NCI-H2029 (cell line): ENCODE measurements at regions not wholly inside any gene's neighbourhood (a gene's known extent, or its start where the extent isn't known, plus 50 kb on each side); places are given as distances from the start of the nearest gene placed in this dataset.

ENCODE experiments used
- DNase-seq: peaks from one replicate; lab custom pipeline; 2025; lab: John Stamatoyannopoulos, UW

DNA sequence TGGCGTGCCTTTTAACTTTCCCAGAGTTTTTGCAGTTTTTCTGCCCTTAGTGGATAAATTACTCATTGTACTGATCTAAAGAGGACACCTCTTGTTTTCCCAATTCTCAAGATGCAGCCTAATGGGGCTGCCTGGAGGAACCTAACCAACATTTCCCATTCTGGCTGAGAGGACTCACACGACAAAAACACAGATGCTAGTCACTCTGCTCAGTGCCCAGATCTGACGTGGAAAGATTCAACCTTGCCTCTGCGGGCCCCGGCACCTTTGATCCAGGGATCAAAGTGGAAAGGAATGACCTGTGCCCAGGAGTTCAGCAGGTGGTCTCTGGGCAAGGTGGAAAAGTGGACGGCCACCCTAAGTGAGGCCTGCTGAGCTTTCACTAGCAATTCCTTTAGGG is 162.4 kb upstream of the FMN2 start:
- no peak for DNase-seq

DNA sequence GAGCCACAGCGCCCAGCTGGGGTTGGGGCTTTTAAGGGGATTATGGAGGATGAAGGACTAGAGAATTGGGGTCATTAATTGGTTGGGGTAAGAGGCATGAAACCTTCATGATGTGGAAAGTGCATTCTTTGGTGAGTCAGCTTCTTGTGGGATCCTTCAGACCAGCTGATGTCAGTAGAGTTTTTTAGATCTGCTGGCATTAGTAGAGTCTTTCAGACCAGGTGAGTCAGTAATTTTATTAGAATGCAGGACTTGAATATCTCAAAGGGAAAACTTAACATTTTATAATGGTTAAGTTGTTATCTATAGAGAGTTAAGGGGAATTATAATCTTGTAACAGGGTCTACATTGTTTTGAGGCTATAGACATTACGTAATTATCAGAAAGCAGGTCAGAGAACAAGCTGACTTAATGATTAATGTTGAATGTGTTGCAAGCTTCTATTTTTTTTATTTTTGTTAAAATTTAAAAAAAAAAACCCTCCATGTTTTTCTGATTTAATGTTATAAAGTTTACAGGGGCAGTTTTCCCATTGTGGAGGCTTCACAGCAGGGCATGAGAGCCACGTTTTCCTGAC is 160.9 kb upstream of the FMN2 start:
- DNase-seq, result no peak

DNA sequence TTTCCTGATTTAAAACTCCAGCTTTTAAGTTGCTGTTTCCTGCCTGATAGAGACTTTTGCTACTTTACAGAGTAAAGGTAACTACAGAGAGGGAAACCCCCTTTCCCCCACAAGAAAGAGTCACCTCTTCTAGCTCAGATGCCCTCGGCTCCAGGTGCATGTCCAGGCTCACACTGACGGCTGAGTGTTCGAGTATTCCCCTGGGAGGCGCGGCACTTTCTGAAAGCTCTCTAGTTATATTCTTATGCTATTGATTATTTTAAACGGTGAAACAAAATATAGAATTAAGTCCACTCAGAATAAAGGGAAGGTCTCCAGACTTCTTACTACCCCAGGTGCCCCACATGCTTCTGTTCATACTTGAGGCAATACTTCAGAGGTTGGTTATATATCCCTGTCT is 160.3 kb upstream of the FMN2 start:
- no peak for DNase-seq

DNA sequence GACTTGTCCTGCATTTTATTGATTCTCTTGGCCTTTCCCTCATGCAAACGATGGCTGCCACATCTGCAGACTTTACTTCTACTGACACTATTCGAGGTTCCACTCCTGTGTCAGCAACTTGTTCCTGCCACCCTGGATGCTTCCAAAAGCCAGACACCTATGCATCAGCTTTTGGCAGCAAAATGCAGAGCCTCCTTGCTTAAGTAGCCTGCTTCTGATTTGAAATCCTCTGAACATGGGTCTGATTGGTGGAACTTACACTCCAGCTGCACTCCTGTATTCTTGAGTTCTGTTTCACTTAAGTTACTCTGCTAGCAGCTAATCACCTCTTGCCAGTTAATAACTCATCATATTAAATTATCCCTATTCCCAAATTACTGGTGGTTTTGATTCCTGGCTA is 152.1 kb upstream of the FMN2 start:
- DNase-seq, result no peak

DNA sequence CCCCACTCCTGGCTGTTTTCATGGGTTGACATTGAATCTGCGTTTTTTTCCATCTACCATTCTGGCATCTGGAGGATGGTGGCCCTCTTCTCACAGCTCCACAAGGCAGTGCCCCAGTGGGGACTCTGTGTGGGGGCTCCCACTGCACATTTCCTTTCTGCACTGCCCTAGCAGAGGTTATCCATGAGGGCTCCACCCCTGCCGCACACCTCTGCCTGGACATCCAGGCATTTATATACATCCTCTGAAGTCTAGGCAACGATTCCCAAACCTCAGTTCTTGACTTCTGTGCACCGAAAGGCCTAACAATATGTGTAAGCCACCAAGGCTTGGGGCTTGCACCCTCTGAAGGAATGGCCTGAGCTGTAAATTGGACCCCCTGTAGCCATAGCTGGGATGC is 147.9 kb upstream of the FMN2 start:
- no peak for DNase-seq

DNA sequence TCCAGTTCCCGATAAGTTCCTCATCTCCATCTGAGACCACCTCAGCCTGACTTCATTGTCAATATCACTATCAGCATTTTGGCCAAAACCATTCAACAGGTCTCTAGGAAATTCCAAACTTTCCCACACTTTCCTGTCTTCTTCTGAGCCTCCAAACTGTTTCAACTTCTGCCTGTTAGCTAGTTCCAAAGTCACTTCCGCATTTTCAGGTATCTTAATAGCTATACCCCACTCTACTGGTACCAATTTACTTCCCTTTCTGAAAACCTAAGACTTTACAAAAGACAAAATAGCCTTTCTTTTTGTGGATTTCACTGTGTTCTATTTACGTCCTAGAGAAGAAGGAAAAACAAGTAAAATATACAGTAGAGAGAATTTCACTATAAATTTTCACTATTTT is 147.0 kb upstream of the FMN2 start:
- DNase-seq, result no peak

DNA sequence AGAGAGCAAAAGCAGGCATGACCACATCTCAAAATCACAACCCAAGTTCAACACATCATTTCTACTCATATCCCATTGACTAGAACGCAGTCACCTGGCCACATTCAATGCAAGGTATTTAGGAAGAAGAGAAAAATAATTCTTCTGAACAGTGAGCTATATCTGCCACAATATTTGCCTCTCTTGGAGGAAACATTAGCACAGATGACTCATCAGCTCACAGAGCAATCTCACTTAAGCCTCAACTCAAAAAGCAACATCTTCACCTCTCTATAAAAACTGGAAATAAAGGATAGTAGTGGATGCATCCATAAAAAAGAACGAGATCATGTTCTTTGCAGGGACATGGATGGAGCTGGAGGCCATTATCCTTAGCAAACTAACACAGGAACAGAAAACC is 143.9 kb upstream of the FMN2 start:
- no peak for DNase-seq

DNA sequence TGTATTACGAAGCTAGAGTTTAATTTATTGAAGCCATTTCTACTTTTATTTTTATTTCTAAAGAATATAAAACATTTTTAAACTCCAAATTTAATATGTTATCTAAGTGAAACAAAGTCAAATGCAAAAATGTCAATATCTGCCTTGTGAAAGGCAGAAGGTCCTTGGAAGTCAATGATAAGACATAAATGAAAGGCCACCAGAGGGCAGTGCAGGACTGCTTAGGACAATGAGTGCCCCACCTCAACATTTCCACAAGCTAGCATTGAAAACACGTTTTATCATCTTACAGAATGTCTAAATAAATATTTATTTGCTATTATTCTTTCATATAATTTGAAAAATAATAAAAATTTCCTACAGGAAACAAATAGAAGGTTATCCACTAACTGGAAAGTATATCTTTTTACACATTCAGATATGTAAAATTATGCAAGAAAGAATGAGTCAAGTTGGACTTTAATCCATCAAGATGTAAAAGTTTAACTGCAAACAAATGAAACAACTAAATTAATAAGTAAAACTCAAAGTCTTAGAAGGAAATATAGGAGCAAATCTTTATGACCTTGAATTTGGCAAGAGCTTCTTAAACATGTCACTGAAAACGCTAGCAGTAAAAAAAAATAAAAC is 140.1 kb upstream of the FMN2 start:
- peak; percentile 15 for DNase-seq

DNA sequence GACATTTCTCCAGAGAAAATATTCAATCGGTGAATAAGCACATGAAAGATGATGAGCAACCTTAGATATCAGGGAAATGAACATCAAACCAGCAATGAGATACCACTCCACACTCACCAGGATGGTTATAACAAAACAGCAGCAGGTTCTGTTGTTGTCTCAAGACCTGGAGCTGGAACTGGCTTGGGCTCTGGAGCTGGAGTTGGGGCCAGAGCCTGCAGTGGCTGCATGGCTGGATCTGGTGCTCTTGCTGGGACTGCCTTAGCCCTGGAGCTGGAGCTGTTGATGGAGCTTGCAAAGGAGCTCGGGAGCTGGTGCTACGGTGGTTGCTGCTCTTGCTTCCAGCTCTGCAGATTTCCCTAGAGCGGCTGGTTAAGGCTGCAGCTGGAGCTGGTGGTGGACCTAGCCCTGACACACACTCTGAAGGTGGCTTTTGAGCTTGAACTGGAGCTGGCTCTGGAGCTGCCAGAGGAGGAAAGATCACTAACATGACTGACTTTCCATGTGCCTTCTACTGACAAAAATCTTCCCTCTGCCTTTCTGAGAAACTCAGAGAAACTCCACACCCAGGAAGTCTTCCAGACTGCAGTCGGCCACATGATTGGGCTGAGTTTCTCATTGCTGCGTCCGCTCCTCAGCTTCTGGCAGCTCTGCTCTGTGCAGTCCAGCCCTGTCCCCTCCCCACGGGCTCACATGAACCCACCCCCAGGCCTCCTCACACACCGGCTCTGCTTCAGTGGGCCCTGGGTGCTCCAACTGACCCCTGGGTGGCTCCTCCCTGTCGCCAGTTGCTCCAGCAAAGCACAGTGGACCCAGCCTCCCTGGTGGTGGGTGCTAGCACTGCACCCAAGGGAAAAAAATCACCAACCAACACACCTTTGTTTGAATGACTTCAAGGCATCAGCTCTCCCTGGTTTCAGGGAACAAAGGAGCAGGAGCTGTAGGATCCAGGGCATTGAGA is 139.1 kb upstream of the FMN2 start:
- DNase-seq, result no peak

DNA sequence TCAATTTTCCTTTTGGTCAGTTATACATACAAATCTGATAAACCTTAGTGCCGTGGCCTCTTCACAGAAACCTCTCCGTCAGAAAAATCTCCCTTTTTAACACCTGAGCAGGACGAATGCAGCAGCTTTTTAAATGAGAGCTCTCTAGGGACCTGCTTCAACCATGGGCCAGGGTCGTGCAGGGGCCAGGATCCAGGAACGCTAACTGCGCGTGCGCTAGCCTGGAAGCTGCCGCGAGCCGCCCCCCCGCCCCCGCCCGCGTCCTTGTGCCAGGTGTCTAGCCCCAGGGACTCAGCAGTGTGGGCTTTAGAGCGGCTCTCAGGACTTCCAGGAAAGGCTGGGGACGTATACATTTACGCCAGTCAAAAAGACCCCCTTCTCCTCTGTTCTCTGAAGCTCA is 136.8 kb upstream of the FMN2 start:
- no peak for DNase-seq

DNA sequence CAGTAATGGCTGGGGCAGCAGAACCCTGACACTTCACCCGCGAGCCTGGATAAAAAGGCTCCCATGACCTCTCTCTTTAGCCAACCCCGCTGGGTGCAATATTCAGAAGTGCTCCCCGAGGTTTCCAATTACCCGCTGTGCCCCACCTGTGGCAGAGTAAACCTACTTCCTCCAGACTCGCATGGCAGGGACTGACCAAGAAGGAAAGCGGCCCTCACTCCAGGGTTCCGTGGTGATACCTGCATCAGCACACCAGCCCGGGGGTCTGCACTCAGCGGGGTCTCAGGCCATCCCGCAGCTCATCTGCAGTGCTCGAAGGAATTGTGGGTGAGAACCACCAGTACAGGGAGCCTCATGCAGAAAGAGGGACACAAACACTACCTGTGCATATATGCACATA is 136.3 kb upstream of the FMN2 start:
- DNase-seq, result no peak

DNA sequence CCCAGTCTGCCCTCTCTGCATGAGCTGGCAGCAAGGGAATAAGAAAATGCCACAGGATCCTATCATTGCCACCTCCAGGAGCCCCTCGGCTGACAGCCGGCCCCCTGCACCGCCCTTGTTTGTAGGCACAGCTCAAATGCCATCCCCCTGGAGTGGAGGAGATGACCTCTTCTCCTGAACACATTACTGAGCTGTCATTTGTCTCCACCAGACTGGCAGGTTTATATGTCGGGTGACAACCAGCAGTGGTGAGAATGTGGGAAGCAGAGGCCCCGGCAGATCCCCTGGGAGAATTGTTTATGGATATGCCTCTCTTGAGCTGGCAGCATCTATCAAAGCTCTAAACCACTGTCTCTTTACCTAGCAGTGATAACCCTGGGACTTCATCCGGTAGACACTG is 135.4 kb upstream of the FMN2 start:
- no peak for DNase-seq

DNA sequence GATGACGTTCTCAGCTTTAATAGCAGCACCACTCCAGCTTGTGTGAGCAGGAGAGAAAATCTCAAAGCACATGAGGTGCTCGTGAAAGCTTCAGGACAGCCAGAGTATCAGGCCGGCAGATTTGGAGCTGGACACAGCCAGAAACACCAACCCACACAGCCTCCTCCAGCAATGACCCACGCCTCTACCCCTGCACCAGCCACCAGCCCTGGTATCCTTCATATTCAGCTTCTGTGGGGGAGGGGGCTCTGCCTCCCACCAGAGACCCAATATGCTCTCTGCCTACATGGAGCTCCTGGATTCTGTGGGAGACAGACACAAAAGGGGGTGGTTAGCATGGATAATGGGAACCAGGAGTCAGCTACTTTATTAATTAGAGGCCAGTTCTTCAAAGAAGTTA is 133.6 kb upstream of the FMN2 start:
- DNase-seq, result no peak

DNA sequence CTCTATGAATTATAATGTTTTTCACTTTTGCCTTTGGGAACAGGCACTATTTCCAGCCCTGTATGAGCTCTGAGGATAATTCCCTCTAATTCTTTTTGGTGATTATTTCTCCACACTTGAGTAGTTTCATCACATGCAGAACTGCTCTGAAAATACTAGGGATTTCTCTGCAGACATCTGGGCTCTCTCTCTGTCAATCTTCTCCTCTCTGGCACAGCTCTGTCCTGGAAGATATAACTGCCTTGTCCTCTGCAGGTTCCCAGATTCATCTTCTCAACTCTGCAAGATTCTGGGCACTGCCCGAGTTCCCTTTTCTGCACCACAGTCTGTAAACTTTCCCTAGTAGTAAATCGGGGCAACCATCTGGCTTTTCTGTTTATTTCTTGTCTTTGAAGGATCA is 131.3 kb upstream of the FMN2 start:
- DNase-seq, result no peak

DNA sequence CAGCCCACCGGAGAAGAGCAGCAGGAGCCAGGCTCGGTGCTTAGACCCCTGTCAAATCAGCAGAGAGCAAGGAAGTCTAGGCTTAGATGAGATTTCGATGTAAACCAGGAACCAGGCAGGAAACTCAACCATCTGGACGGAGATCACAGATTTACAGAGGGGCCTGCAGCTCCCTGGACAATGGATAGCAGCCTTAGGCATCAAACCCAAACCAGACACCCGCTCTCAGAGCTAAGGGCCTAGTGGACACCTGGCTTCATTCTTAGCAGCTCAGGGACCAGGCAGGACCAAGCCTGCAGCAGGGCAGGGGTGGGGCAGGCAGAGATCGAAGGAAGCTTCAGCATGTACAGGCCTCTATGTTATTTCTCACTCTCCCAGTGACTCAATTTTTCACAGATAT is 127.8 kb upstream of the FMN2 start:
- no peak for DNase-seq

DNA sequence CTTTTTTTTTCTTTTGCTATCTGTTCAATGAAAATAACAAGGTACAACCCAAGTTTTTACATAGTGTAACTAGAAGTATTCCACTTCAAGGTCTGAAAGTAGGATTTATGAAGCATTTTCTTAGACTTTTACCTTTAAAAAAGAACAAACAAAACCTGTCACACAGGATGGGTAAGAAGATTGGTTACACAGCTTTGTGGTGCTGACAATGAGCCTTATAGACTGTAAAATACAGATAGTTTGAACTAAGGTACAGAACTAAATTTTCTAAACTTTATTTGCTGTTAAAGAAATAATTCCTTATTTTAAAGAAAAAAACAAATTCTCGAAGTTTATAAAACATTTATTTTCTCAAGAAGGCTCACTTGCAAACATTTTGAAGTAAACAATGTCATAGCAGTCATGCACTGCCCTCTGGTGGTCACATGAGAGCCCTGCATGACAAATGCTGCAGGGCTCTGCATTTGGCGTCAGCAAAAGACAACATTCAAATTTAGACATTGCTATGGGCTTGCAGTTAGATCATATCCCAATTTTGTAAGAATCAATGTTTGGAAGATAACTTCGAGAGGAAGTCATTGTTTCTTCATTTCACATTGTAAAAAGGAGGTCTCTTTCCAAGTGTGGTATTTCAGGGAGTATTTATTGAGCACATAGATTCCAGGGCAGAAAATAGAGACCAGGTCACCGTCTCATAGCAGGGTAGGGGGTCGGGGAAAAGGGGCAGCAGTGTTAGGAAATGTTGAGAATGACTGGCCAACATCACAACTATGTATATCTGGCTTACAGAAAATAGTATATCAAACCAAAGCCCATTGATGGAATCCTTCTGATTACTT is 115.3 kb upstream of the FMN2 start:
- DNase-seq, result no peak

DNA sequence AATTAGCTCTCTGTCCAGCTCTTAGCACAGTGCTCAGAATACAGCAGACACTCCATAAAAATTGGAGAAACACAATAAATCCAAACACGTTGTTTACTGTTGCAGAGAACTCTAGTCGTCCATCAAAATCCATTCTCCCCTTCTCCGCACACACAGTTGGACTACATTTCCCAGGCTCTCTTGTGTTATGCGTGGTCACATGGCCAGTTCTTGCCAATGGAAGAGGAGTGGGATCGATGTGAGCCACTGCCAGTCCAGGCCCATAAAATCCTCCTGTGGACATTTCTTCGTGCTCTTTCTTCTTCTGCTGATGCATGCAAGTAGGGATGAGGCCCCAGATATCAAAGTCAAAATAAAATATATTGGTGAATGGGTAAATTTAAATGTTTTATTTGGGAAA is 114.3 kb upstream of the FMN2 start:
- no peak for DNase-seq

DNA sequence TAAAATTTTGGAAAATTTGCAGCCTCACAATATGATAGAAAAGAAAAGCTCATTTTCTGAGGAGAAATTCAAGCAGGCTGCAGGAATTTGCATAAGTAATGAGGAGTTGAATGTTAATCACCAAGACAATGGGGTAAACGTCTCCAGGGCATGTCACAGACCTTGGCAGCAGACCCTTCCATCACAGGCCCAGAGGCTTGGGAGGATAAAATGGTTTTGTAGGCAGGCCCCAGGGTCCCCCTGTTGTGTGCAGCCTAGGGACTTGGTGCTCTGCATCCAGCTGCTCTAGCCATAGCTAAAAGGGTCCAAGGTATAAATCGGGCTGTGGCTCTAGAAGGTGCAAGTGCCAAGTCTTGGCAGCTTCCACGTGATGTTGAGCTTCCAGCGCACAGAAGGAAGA is 112.2 kb upstream of the FMN2 start:
- no peak for DNase-seq

DNA sequence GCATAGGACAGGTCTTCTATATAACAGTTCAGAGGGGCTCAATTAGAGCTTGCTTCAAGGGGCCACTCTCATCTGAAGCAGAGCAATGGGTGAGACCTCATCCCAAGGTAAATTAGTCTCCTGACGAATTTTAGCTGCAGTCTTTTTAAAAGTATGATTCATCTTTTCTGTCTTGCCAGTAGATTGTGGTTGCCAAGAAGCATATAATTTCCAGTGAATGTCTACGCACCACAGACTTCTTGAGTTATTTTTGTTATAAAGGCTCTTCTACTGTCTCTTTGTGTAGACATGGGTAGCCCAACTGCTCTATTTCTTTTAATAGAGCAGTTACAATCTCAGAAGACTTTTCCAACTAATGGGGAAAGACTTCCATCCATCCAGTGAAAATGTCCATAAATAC is 108.9 kb upstream of the FMN2 start:
- no peak for DNase-seq

DNA sequence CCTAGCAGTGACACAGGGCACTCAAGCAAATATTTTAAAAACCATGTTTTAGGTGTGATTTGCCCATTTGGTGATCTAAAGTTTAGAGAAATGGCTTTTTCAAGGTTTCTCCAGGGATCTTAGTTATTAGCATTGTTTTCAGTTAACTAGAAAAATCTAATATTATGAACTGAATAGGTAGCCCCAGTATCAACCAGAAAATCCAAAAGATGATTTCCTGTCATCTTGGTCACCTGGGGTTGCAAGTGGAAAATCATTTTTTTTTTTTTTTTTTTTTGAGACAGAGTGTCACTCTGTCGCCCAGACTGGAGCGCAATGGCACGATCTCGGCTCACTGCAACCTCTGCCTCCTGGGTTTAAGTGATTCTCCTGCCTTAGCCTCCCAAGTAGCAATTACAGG is 106.6 kb upstream of the FMN2 start:
- no peak for DNase-seq

DNA sequence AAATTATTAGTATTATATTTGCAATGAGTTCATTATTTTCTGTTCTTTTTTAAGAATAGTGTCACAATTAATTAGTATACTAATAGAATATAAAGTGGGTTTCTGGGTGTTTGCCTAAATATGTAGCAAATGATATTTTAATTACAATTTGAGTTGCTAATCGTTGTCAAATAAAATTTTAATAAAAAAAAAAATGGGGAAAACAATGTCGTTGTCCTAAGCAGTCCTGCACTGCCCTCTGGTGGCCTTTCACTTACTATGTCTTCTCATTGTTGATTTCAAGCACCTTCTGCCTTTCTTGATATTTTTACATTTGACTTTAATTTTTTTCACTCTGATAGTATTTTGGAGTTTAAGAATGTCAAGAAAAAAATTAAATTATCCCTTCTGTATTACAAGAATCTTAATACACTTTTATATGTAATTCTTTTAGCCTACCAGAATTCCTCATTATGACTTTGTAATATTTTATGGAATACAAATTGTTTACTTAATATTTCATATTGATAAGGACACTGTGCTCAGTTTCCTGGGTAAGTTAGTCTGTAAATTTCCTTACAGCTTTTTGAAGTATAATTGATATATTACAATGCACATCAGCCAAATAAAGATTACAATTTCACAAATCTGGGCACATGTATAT is 104.5 kb upstream of the FMN2 start:
- DNase-seq, result peak; percentile 3

DNA sequence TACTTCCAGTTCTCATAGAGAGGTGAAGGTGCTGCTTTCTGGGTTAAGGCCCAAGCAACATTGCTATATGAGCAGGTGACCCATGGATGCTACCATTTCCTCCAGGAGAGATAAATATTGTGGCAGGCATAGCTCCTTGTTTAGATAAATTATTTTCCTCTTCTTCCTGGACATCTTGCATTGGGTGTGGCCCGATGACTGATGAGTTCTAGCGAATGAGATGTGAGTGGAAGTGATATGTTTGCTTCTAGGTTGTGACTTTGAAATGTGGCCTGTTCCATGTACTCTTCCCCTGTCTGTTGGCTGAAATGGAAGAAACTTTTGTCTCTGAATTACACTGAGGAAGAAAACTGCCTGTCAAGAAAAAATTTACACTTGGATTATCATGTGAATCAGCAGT is 101.7 kb upstream of the FMN2 start:
- no peak for DNase-seq
